GM10248 (cell line): ENCODE measurements at regions not wholly inside any gene's neighbourhood (a gene's known extent, or its start where the extent isn't known, plus 50 kb on each side); places are given as distances from the start of the nearest gene placed in this dataset.
A peak's percentile ranks its signal among the peaks of the same experiment; 100 is the strongest.

Source experiments
- CTCF ChIA-PET: fragments of 300-600 bp; sonication (Branson Sonifier 250); formaldehyde crosslinking; extraction: SDS; loops from one replicate; lab custom pipeline; 2021; ENCODE audit warnings: antibody characterized with exemption; lab: Yijun Ruan, JAX
- POLR2A ChIA-PET: fragments of 350-650 bp; sonication (Branson Sonifier 250); formaldehyde crosslinking; extraction: SDS; loops from one replicate; lab custom pipeline; 2020; ENCODE audit warnings: antibody characterized with exemption; lab: Yijun Ruan, JAX
- DNase-seq: peaks from one replicate; pipeline ENCODE4 v3.0.0; 2012; ENCODE audit errors: extremely low spot score
- TF ChIP-seq, protein P1 (sequence below): IDR thresholded peaks from 2 replicates; pipeline ENCODE4 v1.5.1; 2012; ENCODE audit warnings: mild to moderate bottlenecking, low read depth; ENCODE audit errors: extremely low read depth, missing control alignments, control extremely low read depth

GRCh38 chr10:90642136-90642535 lies 215.7 kb downstream of the HTR7 start:
- no peak for DNase-seq
- TF ChIP-seq, protein P1, sequence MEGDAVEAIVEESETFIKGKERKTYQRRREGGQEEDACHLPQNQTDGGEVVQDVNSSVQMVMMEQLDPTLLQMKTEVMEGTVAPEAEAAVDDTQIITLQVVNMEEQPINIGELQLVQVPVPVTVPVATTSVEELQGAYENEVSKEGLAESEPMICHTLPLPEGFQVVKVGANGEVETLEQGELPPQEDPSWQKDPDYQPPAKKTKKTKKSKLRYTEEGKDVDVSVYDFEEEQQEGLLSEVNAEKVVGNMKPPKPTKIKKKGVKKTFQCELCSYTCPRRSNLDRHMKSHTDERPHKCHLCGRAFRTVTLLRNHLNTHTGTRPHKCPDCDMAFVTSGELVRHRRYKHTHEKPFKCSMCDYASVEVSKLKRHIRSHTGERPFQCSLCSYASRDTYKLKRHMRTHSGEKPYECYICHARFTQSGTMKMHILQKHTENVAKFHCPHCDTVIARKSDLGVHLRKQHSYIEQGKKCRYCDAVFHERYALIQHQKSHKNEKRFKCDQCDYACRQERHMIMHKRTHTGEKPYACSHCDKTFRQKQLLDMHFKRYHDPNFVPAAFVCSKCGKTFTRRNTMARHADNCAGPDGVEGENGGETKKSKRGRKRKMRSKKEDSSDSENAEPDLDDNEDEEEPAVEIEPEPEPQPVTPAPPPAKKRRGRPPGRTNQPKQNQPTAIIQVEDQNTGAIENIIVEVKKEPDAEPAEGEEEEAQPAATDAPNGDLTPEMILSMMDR: no peak
- ChIA-PET POLR2A (no interaction called here), CTCF (interaction anchor here (1.6 kb wide), 1 partner anchor 9 kb away, joined by 4 read pairs; no protein-coding TSS in a partner anchor)

GRCh38 chr10:90642650-90643049 lies 215.2 kb downstream of the HTR7 start:
- no peak for DNase-seq
- TF ChIP-seq, protein P1: no peak
- POLR2A ChIA-PET: no interaction called here
- CTCF ChIA-PET: interaction anchor here (1.6 kb wide), 1 partner anchor 9 kb away, joined by 4 read pairs; no protein-coding TSS in a partner anchor

DNA sequence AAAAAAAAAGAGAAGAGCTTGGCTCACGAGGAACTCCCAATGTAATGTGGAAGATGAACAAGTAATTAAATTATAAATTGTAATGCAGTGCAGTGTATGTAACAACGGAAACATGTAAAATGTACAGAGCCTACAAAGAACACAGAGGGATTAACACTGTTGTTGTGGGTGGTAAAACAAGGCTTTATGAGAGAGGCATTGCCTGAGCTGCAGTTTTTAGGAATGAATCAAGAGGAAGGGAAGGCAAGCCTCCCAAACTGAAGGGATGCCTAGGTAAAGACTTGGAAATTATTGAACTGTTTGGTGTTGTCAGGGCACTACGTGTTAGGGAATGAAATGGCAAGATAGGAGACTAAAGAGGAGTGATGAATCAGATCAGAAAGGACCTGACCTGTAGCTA lies 213.7 kb downstream of the HTR7 start:
- ChIA-PET CTCF (interaction anchor here (1.0 to 1.9 kb wide), 2 partner anchors 24 to 30 kb away, joined by 3 to 5 read pairs; no protein-coding TSS in a partner anchor), POLR2A (no interaction called here)
- no peak for DNase-seq
- TF ChIP-seq, protein P1: no peak

DNA sequence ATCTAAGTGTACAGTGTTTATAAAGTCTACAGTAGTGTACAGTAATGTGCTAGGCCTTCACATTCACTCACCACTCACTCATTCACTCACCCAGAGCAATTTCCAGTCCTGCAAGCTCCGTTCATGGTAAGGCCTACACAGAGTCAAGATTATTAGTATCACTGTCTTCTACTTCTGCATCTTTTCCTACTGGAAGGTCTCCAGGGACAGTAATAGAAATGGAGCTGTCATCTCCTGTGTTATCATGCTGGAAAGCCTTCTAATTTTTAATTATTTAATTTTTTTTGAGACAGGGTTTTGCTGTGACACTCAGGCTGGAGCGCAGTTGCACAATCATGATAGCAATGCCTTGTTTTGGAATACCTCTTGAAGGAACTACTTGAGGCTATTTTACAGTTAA lies 207.0 kb downstream of the HTR7 start:
- CTCF ChIA-PET: interaction anchor here (0.8 to 1.8 kb wide), 4 partner anchors 8 to 32 kb away, joined by 3 to 5 read pairs (median 4); no protein-coding TSS in a partner anchor
- POLR2A ChIA-PET: no interaction called here
- no peak for DNase-seq

GRCh38 chr10:90652519-90652918 lies 205.3 kb downstream of the HTR7 start:
- no peak for DNase-seq
- CTCF ChIA-PET: interaction anchor here (1.8 to 2.0 kb wide), 2 partner anchors 18 to 27 kb away, joined by 4 read pairs; no protein-coding TSS in a partner anchor
- POLR2A ChIA-PET: no interaction called here
- TF ChIP-seq, protein P1: peak; percentile 31

More for the DNA sequence above, 207.0 kb downstream of the HTR7 start:
- TF ChIP-seq, protein P1: no peak

DNA sequence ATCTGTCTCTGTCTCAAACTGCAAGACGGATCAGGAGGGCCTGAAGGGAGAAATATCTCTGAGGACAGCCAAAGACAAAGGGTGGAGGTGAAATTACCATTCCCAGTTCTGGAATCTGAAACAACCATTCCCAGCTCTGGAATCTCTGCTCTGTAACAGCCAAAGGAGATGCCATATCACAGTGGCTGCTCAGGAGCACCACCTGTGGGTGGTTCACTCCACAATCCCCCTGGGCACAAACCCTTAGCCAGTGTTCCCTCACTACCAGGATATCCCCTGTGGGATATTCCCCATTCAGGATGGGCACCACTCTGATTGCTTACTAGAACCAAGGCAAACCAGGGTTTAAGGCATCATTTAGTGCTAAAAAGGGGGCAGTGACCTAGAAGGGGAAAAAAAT lies 199.0 kb downstream of the HTR7 start:
- CTCF ChIA-PET: interaction anchor here (1.0 kb wide), 1 partner anchor 13 kb away, joined by 3 read pairs; no protein-coding TSS in a partner anchor
- TF ChIP-seq, protein P1: no peak
- DNase-seq: no peak
- POLR2A ChIA-PET: no interaction called here
